HS-27A (cell line): ENCODE measurements at regions not wholly inside any gene's neighbourhood (a gene's known extent, or its start where the extent isn't known, plus 50 kb on each side); places are given as distances from the start of the nearest gene placed in this dataset.

Source experiments
- DNase-seq: peaks from one replicate; pipeline ENCODE4 v3.0.0-alpha.2; 2012; ENCODE audit warnings: low read depth, missing footprints

DNA sequence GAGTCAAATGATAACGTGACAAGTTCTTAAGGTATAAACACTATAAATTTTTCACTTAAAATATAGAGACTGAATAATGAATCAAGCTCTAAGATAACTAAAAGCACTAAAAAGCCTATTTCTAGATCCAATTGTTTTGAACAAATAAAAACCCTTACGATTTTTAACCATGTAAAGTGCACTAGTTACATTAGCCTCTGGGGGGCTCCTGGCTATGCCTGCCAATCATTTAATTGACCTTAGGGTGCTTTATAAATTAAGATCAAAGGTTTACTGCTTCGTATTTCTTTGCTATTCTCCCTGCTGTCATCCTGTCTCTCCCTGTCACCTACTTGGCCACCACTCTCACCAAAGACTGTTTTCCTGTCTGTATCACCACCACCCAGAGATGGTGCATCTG is 133.4 kb downstream of the ESM1 start:
- DNase-seq = no peak

GRCh38 chr5:54851449-54851848 is 133.9 kb downstream of the ESM1 start:
- DNase-seq = no peak

DNA sequence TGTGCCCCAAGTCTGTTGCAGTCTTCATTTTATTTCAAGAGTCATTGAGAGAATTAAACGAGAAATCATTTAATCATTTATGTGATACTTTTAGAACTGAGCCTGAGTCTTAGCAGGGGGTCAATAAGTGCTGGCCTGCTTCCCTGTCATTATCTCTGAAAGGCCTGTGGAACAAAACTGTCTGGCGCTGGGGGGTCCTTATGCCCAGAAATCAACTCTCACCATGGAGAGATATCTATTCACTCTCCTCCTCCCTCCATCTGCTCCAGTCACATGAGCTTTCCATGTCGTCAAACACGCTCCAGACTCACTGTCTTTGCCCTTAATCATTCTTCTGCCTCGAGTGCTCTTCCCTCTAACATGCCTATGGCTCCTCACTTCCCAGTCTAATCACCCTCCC is 136.8 kb downstream of the ESM1 start:
- no peak for DNase-seq

- no peak for DNase-seq
These were observed 139.8 kb downstream of the ESM1 start for GRCh38 chr5:54845567-54845941.

DNA sequence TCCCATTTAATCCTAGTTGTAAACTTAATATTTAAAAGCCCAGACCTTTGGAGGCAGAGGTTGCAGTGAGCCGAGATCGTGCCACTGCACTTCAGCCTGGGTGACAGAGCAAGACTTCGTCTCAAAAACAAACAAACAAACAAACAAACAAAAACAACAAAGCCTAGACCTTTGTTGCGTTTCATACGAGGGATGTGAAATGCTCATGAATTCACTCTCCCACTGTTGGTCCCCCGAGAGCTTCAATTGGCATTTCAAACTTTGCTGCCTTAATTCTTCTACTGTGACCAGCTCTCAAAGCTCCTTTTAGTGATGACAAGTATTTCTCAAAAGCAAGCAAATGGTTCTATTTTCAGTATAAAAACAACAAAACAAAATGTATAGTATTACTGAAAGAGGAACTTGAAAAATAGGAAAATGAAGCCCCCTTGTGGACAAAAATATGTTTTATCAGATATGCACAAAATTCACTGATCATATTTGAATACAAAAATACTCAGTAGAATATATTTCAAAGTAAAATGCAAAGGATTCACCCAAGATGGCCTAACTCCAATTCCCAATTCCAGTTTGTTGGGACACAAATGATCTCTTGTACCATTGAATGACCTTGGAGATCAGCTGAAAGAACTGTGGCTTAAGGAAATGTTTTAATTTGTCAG is 140.4 kb downstream of the ESM1 start:
- no peak for DNase-seq

DNA sequence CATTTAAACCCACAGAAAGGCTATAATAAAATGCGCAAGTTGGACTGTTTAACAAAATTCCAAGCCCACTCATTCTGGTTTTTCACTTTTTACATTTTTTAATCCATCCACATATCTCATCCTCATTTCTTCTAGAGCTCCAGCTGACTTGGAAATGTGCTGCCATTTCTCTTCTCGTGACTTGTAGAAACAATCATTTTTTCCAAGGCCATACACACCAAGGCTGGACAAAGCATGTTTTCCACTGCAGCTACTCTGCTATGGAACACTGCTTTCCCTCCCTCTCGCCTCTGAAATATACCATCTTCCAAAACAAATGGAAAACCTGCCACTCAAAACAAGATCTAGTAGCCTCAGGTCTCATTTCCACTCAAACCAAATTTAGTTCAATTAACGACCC is 141.1 kb downstream of the ESM1 start:
- no peak for DNase-seq

GRCh38 chr5:54841481-54841880 is 143.9 kb downstream of the ESM1 start:
- no peak for DNase-seq

DNA sequence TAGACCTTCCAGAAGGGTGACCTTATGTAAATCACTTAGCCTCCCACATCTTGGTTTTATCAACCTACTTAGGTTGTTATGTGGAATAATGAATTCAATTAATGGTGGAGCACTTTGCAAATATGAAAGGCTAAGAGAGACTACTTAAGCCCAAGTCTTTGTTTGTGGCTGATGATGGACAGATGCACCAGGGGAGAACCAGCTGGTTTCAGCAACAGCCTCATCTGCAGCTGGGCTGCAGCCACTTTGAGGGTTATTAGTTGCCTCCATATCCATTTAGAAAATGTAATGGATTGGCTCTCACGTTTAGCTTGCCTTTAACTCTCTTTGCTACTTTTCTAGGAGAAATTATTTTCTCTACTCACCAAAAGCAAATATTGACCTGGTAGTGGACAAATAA is 146.6 kb downstream of the ESM1 start:
- no peak for DNase-seq

GRCh38 chr5:54837981-54838380 is 147.4 kb downstream of the ESM1 start:
- no peak for DNase-seq

DNA sequence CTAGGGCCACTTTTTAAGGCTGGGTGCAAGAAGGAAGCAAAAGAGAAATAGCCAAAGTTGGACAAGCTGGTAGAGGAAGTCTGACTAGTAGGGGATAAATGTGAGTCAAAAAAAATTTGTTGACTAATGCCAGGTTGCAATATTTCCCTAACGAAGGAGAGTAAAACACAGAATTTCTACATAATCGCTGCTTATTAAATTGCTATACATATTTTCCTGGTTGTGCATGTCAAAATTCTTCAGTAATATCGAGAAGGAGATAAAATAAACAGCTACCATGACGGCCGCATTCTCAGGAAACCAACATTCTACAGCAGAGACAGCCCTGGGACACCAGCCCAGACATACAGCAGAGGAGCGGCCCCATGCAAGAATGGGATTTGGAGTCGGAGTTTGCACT is 148.3 kb downstream of the ESM1 start:
- DNase-seq = no peak

DNA sequence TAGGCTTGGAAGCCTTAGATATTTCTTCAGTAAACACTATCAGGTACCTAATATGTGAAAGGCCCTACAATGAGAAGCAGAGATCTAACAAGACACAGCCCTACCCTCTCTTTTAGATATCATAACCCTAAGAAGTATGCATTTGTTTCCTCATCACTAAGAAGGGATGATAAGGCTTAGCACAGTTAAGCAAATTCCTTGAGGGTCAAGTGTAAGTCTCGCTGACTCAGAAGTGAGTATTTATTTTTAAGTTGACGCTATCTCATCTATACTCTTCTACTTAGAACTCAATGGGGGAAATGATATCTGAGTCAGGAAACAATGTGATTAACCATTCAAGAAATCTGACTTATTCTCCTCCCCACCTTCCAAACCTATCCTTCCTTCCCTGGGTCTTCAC is 149.7 kb downstream of the ESM1 start:
- no peak for DNase-seq

DNA sequence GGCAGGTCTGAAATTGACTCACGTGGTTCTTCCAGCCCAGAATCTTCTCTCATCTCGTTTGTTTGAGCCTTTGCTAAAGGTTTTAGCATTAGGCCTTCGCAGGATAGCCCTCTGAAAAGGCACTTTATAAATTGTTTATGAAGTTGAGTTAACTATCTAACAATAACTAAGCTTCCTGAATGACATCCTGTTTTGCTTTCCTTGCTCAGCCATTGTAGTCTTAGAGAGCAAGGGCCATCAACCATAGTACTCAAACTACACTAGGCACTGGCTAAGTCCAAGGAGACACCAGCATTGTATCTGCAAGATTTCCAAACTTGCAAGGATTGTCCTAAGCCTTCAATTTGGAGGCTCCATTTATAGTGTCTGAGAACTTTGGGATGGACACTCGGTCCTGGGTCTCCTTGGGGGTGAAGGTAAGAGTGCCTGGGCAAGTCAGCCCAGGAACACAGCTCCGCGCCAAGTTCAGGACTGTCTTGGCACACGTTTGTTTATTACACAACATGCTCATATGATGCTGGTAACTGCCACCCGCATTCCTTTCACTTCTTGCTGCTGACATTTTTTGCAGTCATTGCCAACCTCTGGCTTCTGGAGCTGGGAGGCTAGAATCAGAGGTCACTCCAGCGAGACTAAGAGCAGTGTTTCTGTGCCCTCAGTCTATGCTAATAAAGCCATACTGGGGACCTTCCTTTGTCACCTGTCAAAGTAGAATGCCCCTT is 151.1 kb downstream of the ESM1 start:
- no peak for DNase-seq

GRCh38 chr5:54833590-54833989 is 151.8 kb downstream of the ESM1 start:
- DNase-seq = no peak

- no peak for DNase-seq
These were observed 152.5 kb downstream of the ESM1 start for GRCh38 chr5:54832858-54833257.

DNA sequence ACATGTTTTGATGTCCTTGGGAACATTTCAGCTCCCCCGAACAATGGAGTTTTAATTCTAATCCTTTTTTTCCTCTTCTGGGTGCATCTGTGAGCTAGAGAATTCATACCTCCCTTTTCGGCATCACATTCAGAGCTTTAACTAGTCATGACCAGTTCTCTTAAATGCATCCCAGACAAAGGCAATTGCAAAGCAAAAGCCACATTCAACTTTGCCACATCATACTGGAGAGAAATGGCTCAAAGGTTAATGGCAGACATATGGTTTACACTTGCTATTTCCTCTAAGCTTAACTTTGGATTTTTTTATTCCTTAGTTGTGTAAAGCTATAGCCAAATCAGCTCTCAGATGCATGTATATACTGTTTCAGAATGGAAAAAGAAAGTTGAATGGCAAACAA is 153.3 kb downstream of the ESM1 start:
- DNase-seq = no peak

DNA sequence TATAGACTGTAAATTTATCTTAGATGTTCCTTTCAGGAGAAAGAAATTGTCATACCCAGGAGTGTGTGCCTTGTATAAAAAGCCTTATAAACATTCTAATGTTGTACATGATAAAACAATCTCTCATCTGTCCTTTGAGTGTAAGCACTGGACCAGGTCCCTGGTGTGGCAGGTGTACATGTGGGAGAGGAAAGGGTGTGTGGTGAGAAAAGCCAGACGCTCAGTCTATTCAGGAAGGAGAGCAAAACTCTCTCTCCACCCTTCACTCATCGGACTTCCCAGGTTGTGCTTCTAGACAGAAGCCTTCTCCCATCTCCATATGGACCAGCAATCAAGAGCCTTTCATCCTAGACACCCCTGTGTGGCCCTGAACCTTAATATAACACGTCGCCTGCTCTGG is 154.2 kb downstream of the ESM1 start:
- no peak for DNase-seq

GRCh38 chr5:54829676-54830535 is 155.5 kb downstream of the ESM1 start:
- DNase-seq = no peak

GRCh38 chr5:54829102-54829501 is 156.3 kb downstream of the ESM1 start:
- no peak for DNase-seq

GRCh38 chr5:54828151-54828550 is 157.2 kb downstream of the ESM1 start:
- no peak for DNase-seq

GRCh38 chr5:54825005-54825404 is 160.4 kb downstream of the ESM1 start:
- no peak for DNase-seq

DNA sequence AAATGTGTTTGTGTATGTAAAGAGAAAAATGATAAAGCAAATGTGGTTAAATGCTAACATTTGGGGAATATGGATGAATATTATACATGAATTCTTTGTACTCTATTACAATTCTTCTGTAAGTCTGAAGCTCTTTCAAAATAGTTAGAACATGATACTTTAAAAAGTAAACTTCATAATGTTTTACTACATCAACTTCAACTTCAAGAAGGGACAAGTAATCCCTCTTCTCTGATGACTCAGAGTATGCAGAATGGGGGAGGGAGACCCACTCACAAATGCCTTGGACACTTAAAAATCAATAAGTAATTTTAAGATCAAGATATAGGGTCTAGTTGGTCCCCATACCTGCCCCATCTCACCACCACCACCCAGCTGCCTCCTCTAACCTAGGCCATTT is 162.4 kb downstream of the ESM1 start:
- DNase-seq = no peak

- no peak for DNase-seq
These were observed 163.1 kb downstream of the ESM1 start for GRCh38 chr5:54822324-54822687.
